HG02970 (cell line): ENCODE measurements at regions not wholly inside any gene's neighbourhood (a gene's known extent, or its start where the extent isn't known, plus 50 kb on each side); places are given as distances from the start of the nearest gene placed in this dataset.
"Not testable (repeated sequence)": the region's sequence is repeated elsewhere in the genome, so short reads cannot be mapped to it uniquely, and the experiment has no call there.

Experiments used
- ATAC-seq: cut with Tn5 transposase; IDR thresholded peaks from one replicate; pipeline ENCODE4 v1.9.1; 2021; ENCODE audit warnings: mild to moderate bottlenecking, moderate library complexity, moderate number of reproducible peaks; ENCODE audit not compliant: unreplicated experiment, low FRiP score

DNA sequence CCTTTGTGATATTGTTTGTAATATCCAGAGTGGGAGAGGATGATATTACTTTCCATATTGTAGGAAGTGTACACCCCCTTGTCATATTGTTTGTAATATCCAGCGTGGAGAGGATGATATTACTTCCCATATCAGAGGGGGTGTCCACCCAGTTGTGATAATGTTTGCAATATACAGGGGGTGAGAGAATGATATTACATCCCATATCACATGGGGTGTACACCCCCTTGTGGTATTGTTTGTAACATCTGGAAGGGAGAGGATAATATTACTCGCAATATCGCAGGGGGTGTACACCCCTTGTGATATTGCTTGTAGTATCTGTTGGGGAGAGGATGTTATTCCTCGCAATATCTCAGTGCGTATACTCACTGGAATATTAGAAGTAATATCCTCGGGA lies 61.5 kb downstream of the PRSS23 start:
- ATAC-seq = no peak

DNA sequence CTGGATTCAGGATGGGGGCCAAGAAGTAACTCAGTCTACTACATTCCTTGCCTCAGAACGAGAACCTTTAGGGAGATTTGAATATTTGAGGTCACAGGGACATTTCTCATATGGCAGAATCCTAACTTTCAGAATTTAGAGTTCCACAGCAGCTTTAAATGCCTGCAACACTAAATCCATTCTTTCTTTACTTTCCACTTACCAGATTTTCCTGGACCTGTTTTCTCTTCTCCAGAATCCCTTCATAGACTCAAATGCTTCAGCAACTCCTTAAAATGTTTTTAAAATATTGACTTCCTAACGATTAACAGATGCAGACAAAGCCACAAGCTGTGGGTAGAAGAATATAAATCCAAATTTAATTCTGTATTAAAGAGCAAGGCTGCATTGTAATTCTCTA lies 63.1 kb downstream of the PRSS23 start:
- no peak for ATAC-seq

- ATAC-seq = no peak
Measured at GRCh38 chr11:86865436-86865835, 65.1 kb downstream of the PRSS23 start.

- ATAC-seq = no peak
Measured at GRCh38 chr11:86869531-86869930, 69.2 kb downstream of the PRSS23 start.

DNA sequence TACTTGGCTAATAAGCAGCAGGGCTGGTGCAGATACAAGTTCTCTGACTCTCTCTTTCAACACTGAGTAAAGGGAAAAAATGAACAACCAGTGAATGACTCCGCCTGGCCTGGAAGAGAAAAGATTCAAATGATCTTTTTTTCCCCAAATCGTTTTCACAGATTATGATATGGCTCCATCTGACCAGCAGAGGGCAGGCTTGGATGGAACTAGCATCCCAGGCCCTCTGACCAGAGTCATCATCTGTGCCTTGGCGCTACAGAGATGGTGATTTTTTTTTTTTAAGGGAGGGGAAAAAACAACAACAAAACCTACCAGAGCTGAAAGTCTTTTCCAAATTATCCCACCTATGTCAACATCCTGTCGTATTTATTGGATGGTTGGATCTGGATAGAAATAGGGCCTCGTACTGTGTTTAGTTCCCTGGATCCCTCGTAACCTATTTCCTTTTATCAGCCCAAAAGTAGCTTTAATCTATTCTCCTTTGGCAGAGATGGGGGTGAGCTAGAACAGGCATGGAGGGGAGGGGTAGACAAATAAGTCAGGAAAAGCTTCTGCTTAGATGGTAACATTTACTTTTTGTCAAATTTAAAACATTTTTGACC lies 69.7 kb downstream of the PRSS23 start:
- peak; percentile 71 for ATAC-seq

- no peak for ATAC-seq
Measured at GRCh38 chr11:86873573-86874083, 73.3 kb downstream of the PRSS23 start.

DNA sequence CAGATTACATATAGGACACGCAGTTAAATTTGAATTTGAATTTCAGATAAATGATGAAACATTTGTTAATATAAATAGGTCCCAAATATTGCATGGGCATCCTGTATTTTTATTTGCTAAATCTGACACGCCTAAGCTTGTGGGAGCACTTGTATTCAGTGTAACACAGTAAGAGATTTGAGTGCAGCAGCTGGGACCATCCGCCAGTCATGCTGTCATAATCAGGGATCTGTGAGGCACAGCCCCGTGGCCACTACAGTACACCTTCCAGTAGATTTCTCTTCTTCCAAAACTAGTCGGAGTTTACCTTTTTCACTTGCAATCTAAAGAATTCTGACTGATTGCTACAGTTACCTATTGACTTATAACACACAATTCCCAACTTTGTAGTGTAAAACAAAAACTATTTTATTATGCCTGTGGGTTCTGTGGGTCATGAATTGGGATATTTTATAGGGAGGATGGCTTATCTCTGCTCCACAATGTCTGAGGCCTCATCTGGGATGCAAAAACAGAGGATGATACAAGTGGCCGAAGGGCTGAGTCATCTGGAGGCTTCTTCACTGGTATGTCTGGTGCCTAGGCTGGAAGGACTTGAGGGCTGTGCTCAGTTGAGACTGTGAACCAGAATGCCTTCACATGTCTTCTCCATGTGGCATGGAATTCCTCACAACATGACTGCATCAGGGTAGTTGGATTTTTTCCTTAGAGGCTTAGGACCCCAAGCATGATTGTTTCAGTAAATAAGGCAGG lies 74.1 kb downstream of the PRSS23 start:
- no peak for ATAC-seq

GRCh38 chr11:86876716-86877234 lies 76.4 kb downstream of the PRSS23 start:
- no peak for ATAC-seq

DNA sequence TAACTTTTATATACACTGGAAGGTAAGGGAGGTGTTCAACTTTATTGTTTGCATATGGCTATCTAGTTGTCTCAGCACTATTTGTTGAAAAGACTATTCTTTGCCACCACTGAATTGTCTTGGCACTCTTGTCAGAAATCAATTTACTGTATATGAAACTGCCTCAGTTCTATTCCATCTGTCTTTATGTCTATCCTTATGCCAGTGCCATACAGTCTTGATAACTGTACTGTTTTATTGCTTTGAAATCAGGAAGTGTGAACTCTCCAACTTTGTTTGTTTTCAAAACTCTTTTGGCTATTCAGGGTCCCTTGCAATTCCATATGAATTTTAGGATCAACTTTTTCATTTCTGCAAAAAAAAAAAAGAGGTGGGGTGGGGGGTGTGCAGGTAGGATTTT lies 77.2 kb downstream of the PRSS23 start:
- no peak for ATAC-seq

- not testable (repeated sequence) for ATAC-seq
Measured at GRCh38 chr11:86879241-86879640, 76.0 kb downstream of the FZD4 start.

- ATAC-seq = no peak
Measured at GRCh38 chr11:86885311-86885710, 69.9 kb downstream of the FZD4 start.

GRCh38 chr11:86888164-86889000 lies 66.8 kb downstream of the FZD4 start:
- ATAC-seq = no peak

DNA sequence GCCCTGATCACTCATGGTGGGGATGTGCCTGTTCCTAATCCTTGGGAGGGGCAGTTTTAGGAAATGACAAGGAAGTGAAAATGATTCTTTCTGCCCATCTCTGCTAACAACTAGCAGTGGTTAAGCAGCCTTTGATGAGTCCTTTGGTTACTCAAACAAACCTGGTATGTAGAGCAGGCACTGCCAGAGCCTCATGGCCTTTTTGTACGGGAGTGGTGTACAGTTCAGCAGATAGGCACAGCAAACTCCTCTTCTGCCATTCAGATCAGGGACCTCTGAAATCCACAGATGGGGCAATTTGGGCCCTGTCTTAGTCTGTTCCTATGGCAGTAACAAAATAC lies 66.2 kb downstream of the FZD4 start:
- ATAC-seq = no peak

DNA sequence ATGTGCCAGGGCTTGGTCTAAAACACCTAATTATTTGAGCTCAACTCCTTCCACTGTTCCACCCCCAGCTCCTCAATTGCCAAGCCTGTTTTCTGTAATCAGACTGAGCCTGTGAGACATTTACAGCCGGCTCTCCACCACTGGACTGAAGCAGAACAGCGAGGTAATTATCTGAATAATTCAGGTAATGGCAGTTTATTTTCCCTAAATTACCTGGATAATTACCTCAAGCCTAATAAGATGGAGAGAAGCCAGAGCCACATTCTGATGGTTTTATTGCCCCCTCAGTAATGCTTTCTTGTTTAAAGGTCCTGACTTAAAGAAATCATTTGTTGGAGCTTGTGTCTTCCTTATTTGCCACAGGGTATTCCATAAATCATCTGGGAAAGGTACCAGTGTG lies 64.2 kb downstream of the FZD4 start:
- no peak for ATAC-seq

DNA sequence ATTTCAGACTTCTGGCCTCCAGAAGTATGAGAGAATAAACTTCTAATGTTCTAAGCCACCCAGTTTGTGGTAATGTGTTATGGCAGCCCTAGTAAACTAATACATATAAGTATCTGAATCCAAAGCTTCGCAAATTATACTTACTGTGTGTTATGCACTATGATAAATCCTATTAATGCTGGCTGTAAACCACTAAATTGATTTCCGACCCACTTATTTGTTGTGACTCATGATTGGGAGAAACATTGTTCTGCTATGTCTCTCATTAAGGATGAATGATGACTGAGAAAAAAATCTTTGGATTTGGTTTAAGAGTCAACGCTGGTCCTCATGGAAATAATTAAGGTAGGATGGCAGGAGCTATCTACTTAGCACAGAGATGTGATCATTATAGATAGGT lies 62.0 kb downstream of the FZD4 start:
- no peak for ATAC-seq
